IMR-90 (cell line): ENCODE measurements at regions not wholly inside any gene's neighbourhood (a gene's known extent, or its start where the extent isn't known, plus 50 kb on each side); places are given as distances from the start of the nearest gene placed in this dataset.

Source experiments
- ATAC-seq: fragments of 200-7000 bp; cut with Tn5 transposase; 2 replicates; pipeline ENCODE4 v1.9.1; 2020; ENCODE audit warnings: low read depth, mild to moderate bottlenecking, moderate library complexity
- BruUV-seq: library from RNA; stranded (reverse); fragments of 400-500 nt; replicated peaks from 2 replicates; lab custom pipeline; 2021; lab: Mats Ljungman, UMichigan
- CTCF ChIA-PET: fragments of 300-600 bp; formaldehyde crosslinking; extraction: SDS; loops from one replicate; lab custom pipeline; 2021; ENCODE audit warnings: antibody characterized with exemption; lab: Yijun Ruan, JAX
- POLR2A ChIA-PET: fragments of 300-600 bp; sonication (Branson Sonifier 250); formaldehyde crosslinking; loops from one replicate; lab custom pipeline; 2022; ENCODE audit warnings: antibody characterized with exemption; ENCODE audit not compliant: unreplicated experiment; lab: Charles Lee
- DNase-seq: peaks from one replicate; pipeline ENCODE4 v3.0.0; 2013
- H2AFZ ChIP-seq: replicated peaks from 2 replicates; pipeline ENCODE3; 2013; ENCODE audit warnings: low read length, mild to moderate bottlenecking; ENCODE audit not compliant: poor library complexity
- H2AK5ac ChIP-seq: 2 replicates; pipeline ENCODE4 v1.6.1; 2013; ENCODE audit warnings: low read depth, low read length, inconsistent platforms
- H2AK9ac ChIP-seq: replicated peaks from 2 replicates; pipeline ENCODE3; 2013; ENCODE audit warnings: mild to moderate bottlenecking, low read depth, low read length, moderate library complexity; ENCODE audit not compliant: poor library complexity
- H2BK120ac ChIP-seq: 2 replicates; pipeline ENCODE4 v1.6.1; 2013; ENCODE audit warnings: low read depth, low read length, inconsistent platforms
- H2BK15ac ChIP-seq: 3 replicates; pipeline ENCODE4 v1.6.1; 2013; ENCODE audit warnings: low read depth, low read length, inconsistent platforms
- H2BK20ac ChIP-seq: 2 replicates; pipeline ENCODE4 v1.6.1; 2013; ENCODE audit warnings: low read depth, mild to moderate bottlenecking, inconsistent platforms, low read length, moderate library complexity
- H2BK5ac ChIP-seq: 2 replicates; pipeline ENCODE4 v1.6.1; 2013; ENCODE audit warnings: mild to moderate bottlenecking, low read depth, low read length, inconsistent platforms; ENCODE audit not compliant: poor library complexity, severe bottlenecking
- H3K14ac ChIP-seq: replicated peaks from 2 replicates; pipeline ENCODE4 v1.6.1; 2013; ENCODE audit warnings: low read depth, low read length, inconsistent platforms
- H3K18ac ChIP-seq: 2 replicates; pipeline ENCODE4 v1.6.1; 2013; ENCODE audit warnings: low read depth, low read length, control low read depth
- H3K23ac ChIP-seq: 2 replicates; pipeline ENCODE4 v1.6.1; 2013; ENCODE audit warnings: low read depth, low read length, inconsistent platforms
- H3K27ac ChIP-seq: 2 replicates; pipeline ENCODE4 v1.5.1; 2013; ENCODE audit warnings: mild to moderate bottlenecking, control low read depth, low read length; ENCODE audit not compliant: insufficient read depth
- H3K27me3 ChIP-seq: 2 replicates; pipeline ENCODE4 v1.6.1; 2013; ENCODE audit warnings: low read length; ENCODE audit not compliant: control insufficient read depth, insufficient read depth
- H3K36me3 ChIP-seq: 2 replicates; pipeline ENCODE4 v1.6.1; 2013; ENCODE audit warnings: low read length, mixed read lengths; ENCODE audit not compliant: control insufficient read depth, insufficient read depth
- H3K4ac ChIP-seq: 2 replicates; pipeline ENCODE4 v1.6.1; 2013; ENCODE audit warnings: low read depth, low read length, inconsistent platforms
- H3K4me1 ChIP-seq: 2 replicates; pipeline ENCODE4 v1.6.1; 2013; ENCODE audit warnings: low read length, mixed read lengths; ENCODE audit not compliant: control insufficient read depth, insufficient read depth
- H3K4me2 ChIP-seq: 2 replicates; pipeline ENCODE4 v1.6.1; 2013; ENCODE audit warnings: low read depth, mild to moderate bottlenecking, control low read depth, low read length, moderate library complexity
- H3K4me3 ChIP-seq: 2 replicates; pipeline ENCODE4 v1.5.1; 2013; ENCODE audit warnings: low read depth, mild to moderate bottlenecking, control low read depth, low read length, moderate library complexity; ENCODE audit not compliant: insufficient read depth
- H3K56ac ChIP-seq: 2 replicates; pipeline ENCODE4 v1.6.1; 2013; ENCODE audit warnings: low read length, inconsistent platforms; ENCODE audit not compliant: insufficient read depth; ENCODE audit errors: extremely low read depth
- H3K79me1 ChIP-seq, 2 experiments: 2 replicates each; pipeline ENCODE4 v1.6.1; 2013; ENCODE audit warnings: low read length in 2 of 2, inconsistent platforms in 1 of 2, low read depth in 1 of 2
- H3K9ac ChIP-seq: 2 replicates; pipeline ENCODE4 v1.6.1; 2013; ENCODE audit warnings: low read depth, low read length, control low read depth
- H3K9me1 ChIP-seq: 2 replicates; pipeline ENCODE4 v1.6.1; 2013; ENCODE audit warnings: low read length, inconsistent platforms; ENCODE audit not compliant: insufficient read depth
- H3K9me3 ChIP-seq: 2 replicates; pipeline ENCODE4 v1.6.1; 2013; ENCODE audit warnings: low read length; ENCODE audit not compliant: control insufficient read depth, insufficient read depth
- H4K20me1 ChIP-seq: 2 replicates; pipeline ENCODE4 v1.6.1; 2013; ENCODE audit warnings: low read length, inconsistent platforms; ENCODE audit not compliant: insufficient read depth
- H4K5ac ChIP-seq: 2 replicates; pipeline ENCODE4 v1.6.1; 2013; ENCODE audit warnings: mild to moderate bottlenecking, low read depth, low read length, control low read depth
- H4K8ac ChIP-seq, 2 experiments: 2 replicates each; pipeline ENCODE4 v1.6.1; 2013; ENCODE audit warnings: low read depth in 2 of 2, low read length in 2 of 2, control low read depth in 1 of 2, inconsistent platforms in 1 of 2
- H4K91ac ChIP-seq: 2 replicates; pipeline ENCODE4 v1.6.1; 2013; ENCODE audit warnings: low read depth, low read length, inconsistent platforms; ENCODE audit not compliant: insufficient read depth
- BHLHE40 ChIP-seq: fragments of 150-350 bp; IDR thresholded peaks from 2 replicates; pipeline ENCODE4 v1.6.1; 2016; ENCODE audit warnings: mild to moderate bottlenecking, low read depth, low read length
- FOS ChIP-seq: fragments of 150-350 bp; IDR thresholded peaks from 2 replicates; pipeline ENCODE4 v1.6.1; 2016; ENCODE audit warnings: low read depth, low read length
- MAFK ChIP-seq: IDR thresholded peaks from 2 replicates; pipeline ENCODE4 v1.6.1; 2012; ENCODE audit warnings: low read depth, low read length, improper control_type of control experiment
- MAZ ChIP-seq: IDR thresholded peaks from 2 replicates; pipeline ENCODE4 v1.6.1; 2012; ENCODE audit warnings: low read depth, mild to moderate bottlenecking, low read length, improper control_type of control experiment, moderate library complexity, borderline replicate concordance
- NFE2L2 ChIP-seq: fragments of 150-350 bp; IDR thresholded peaks from 2 replicates; pipeline ENCODE4 v1.6.1; 2016; ENCODE audit warnings: low read depth, mild to moderate bottlenecking, low read length
- POLR2A ChIP-seq: IDR thresholded peaks from 2 replicates; pipeline ENCODE4 v1.6.1; 2012; ENCODE audit warnings: mild to moderate bottlenecking, low read depth, low read length
- RCOR1 ChIP-seq: IDR thresholded peaks from 2 replicates; pipeline ENCODE4 v1.6.1; 2012; ENCODE audit warnings: mild to moderate bottlenecking, low read length, improper control_type of control experiment; ENCODE audit not compliant: insufficient replicate concordance
- SMC3 ChIP-seq: fragments of 150-350 bp; IDR thresholded peaks from 2 replicates; pipeline ENCODE4 v1.6.1; 2016; ENCODE audit warnings: low read depth, mild to moderate bottlenecking, antibody characterized with exemption, low read length, moderate library complexity
- WGBS, 2 experiments: methylation state at CpG; one replicate each; pipeline versions ENCODE4 v1.1.5 to v1.1.7; 2013; ENCODE audit warnings: missing lambda C conversion rate in 2 of 2; ENCODE audit not compliant: insufficient read length in 1 of 2; ENCODE audit errors: extremely low coverage in 2 of 2; 5-methylcytosine and 5-hydroxymethylcytosine counted together
- dilution Hi-C: fragments of 300-500 bp; cut with HindIII; formaldehyde crosslinking; loops from one replicate; pipeline ENCODE4 v1.14.3; 2018; ENCODE audit warnings: low sequenced_read_pairs; ENCODE audit not compliant: unreplicated experiment
- in situ Hi-C: fragments of 300-500 bp; cut with MboI; formaldehyde crosslinking; loops from 3 replicates; pipeline ENCODE4 v1.14.3; 2019; ENCODE audit warnings: low sequenced_read_pairs, inconsistent platforms, mixed read lengths
- intact Hi-C: fragments of 100-400 bp; cut with micrococcal nuclease; formaldehyde crosslinking; loops from 2 replicates; pipeline ENCODE4 v1.10.0; 2022
- TF ChIP-seq, protein P1 (sequence below): fragments of 150-350 bp; IDR thresholded peaks from 2 replicates; pipeline ENCODE4 v1.6.1; 2017; ENCODE audit warnings: mild to moderate bottlenecking, antibody characterized with exemption, low read length, low read depth
- TF ChIP-seq, protein P2 (sequence below): conservative IDR thresholded peaks from 2 replicates; pipeline ENCODE4 v1.5.1; 2012; ENCODE audit warnings: mild to moderate bottlenecking, low read depth, low read length, improper control_type of control experiment
- TF ChIP-seq, protein P3 (sequence below): fragments of 150-350 bp; IDR thresholded peaks from 2 replicates; pipeline ENCODE4 v1.6.1; 2016; ENCODE audit warnings: low read depth, mild to moderate bottlenecking, low read length, moderate library complexity, borderline replicate concordance

DNA sequence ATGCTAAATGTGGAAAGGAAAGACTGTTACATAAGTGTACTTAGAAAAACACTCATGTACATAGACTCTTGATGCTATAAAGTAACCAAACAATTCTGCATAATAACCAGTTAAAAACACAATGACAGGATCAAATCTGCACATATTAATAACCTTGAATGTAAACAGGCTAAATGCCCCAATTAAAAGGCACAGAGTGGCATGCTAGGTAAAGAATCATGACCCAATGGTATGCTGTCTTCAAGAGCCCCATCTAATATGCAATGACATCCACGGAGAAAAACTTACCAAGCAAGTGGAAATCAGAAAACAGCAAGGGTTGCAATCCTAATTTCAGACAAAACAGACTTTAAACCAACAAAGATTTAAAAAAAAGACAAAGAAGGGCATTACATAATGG, 644.8 kb upstream of the PKN2 start:
- Histone ChIP-seq H4K20me1 (no peaks in the 10 kb centered on the region), H4K91ac (no peak overlapping the region), H2AK9ac (no peak overlapping the region), H2AK5ac (no peak overlapping the region), H3K9me3 (peaks cover 2% of the 10 kb centered on the region; the same call in 1 of the 2 replicates), H4K5ac (no peak overlapping the region), H3K14ac (no peak overlapping the region), H3K18ac (no peak overlapping the region), H4K8ac (no peak overlapping the region), H3K4ac (no peak overlapping the region), H3K9ac (no peak overlapping the region), H3K36me3 (no peaks in the 10 kb centered on the region), H3K79me1 (no peaks in the 10 kb centered on the region), H3K23ac (no peak overlapping the region), H3K27me3 (no peaks in the 10 kb centered on the region), H2BK20ac (no peak overlapping the region), H2BK120ac (no peak overlapping the region), H2BK5ac (no peak overlapping the region), H3K4me1 (no peaks in the 10 kb centered on the region), H3K56ac (no peak overlapping the region), H3K27ac (no peak overlapping the region), H3K4me2 (no peak overlapping the region), H3K4me3 (no peak overlapping the region), H2BK15ac (no peak overlapping the region), H3K9me1 (no peaks in the 10 kb centered on the region), H2AFZ (no peak overlapping the region)
- intact Hi-C loops (no loop called here), in situ Hi-C loops (no loop called here), dilution Hi-C loops (no loop called here)
- POLR2A ChIA-PET = no interaction called here
- DNase-seq (no peak), ATAC-seq (no peak)
- CTCF ChIA-PET = no interaction called here
- TF ChIP-seq RCOR1 = no peak
- TF ChIP-seq, protein P1, sequence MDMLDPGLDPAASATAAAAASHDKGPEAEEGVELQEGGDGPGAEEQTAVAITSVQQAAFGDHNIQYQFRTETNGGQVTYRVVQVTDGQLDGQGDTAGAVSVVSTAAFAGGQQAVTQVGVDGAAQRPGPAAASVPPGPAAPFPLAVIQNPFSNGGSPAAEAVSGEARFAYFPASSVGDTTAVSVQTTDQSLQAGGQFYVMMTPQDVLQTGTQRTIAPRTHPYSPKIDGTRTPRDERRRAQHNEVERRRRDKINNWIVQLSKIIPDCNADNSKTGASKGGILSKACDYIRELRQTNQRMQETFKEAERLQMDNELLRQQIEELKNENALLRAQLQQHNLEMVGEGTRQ = no peak
- TF ChIP-seq SMC3 = no peak
- TF ChIP-seq, protein P2, sequence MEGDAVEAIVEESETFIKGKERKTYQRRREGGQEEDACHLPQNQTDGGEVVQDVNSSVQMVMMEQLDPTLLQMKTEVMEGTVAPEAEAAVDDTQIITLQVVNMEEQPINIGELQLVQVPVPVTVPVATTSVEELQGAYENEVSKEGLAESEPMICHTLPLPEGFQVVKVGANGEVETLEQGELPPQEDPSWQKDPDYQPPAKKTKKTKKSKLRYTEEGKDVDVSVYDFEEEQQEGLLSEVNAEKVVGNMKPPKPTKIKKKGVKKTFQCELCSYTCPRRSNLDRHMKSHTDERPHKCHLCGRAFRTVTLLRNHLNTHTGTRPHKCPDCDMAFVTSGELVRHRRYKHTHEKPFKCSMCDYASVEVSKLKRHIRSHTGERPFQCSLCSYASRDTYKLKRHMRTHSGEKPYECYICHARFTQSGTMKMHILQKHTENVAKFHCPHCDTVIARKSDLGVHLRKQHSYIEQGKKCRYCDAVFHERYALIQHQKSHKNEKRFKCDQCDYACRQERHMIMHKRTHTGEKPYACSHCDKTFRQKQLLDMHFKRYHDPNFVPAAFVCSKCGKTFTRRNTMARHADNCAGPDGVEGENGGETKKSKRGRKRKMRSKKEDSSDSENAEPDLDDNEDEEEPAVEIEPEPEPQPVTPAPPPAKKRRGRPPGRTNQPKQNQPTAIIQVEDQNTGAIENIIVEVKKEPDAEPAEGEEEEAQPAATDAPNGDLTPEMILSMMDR = no peak
- no peak for TF ChIP-seq POLR2A
- TF ChIP-seq FOS = no peak
- TF ChIP-seq MAFK = no peak
- no peak for TF ChIP-seq MAZ
- TF ChIP-seq, protein P3, sequence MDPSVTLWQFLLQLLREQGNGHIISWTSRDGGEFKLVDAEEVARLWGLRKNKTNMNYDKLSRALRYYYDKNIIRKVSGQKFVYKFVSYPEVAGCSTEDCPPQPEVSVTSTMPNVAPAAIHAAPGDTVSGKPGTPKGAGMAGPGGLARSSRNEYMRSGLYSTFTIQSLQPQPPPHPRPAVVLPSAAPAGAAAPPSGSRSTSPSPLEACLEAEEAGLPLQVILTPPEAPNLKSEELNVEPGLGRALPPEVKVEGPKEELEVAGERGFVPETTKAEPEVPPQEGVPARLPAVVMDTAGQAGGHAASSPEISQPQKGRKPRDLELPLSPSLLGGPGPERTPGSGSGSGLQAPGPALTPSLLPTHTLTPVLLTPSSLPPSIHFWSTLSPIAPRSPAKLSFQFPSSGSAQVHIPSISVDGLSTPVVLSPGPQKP = no peak
- TF ChIP-seq NFE2L2 = no peak
- TF ChIP-seq BHLHE40 = no peak
- WGBS, 2 experiments = no CpG with 5 or more reads among the region's 1 CpG
- BruUV-seq = no TSS peak
